ENCODE measurements at regions not wholly inside any gene's neighbourhood (a gene's known extent, or its start where the extent isn't known, plus 50 kb on each side); places are given as distances from the start of the nearest gene placed in this dataset.

DNA sequence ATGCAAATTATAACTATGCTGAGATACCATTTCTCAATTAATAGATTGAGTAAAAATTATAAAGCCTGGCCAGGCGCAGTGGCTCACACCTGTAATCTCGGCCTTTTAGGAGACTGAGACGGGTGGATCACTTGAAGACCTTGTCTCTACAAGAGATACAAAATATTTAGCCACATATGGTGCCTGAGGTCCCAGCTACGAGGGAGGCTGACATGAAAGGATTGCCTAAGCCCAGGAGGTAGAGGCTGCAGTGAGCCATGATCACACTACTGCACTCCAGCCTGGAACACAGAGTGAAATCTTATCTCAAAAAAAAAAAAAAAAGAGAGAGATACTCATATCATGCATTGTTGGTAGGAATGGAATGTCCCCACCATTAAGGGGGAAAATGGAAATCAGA, 142.4 kb downstream of the RCN1 start:
- TF ChIP-seq, protein P1, sequence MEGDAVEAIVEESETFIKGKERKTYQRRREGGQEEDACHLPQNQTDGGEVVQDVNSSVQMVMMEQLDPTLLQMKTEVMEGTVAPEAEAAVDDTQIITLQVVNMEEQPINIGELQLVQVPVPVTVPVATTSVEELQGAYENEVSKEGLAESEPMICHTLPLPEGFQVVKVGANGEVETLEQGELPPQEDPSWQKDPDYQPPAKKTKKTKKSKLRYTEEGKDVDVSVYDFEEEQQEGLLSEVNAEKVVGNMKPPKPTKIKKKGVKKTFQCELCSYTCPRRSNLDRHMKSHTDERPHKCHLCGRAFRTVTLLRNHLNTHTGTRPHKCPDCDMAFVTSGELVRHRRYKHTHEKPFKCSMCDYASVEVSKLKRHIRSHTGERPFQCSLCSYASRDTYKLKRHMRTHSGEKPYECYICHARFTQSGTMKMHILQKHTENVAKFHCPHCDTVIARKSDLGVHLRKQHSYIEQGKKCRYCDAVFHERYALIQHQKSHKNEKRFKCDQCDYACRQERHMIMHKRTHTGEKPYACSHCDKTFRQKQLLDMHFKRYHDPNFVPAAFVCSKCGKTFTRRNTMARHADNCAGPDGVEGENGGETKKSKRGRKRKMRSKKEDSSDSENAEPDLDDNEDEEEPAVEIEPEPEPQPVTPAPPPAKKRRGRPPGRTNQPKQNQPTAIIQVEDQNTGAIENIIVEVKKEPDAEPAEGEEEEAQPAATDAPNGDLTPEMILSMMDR (IDR thresholded peaks at IDR 0.05): no peak
- TF ChIP-seq POLR2A (IDR thresholded peaks at IDR 0.05): no peak
- TF ChIP-seq POLR2AphosphoS5 (IDR thresholded peaks at IDR 0.05; ENCODE audit: insufficient read depth in 1 of 2, low read depth in 1 of 2): no peak
- Histone ChIP-seq H3K4me1 (no peaks in the 10 kb centered on the region), H3K27ac (no peak overlapping the region), H3K36me3 (no peaks in the 10 kb centered on the region), H3K9me3 (no peaks in the 10 kb centered on the region), H3K27me3 (no peaks in the 10 kb centered on the region), H3K4me3 (no peak overlapping the region)
- intact Hi-C loops (cut with DNase I): no loop called here
- no peak for DNase-seq (ENCODE audit: extremely low spot score in 2 of 2)

- Histone ChIP-seq H3K4me1 (no peaks in the 10 kb centered on the region), H3K27me3 (no peaks in the 10 kb centered on the region), H3K9me3 (no peaks in the 10 kb centered on the region), H3K27ac (no peak overlapping the region), H3K4me3 (no peak overlapping the region), H3K36me3 (no peaks in the 10 kb centered on the region)
- intact Hi-C loops (cut with DNase I): no loop called here
- no peak for DNase-seq (ENCODE audit: extremely low spot score in 2 of 2)
- TF ChIP-seq, protein P1 (IDR thresholded peaks at IDR 0.05): no peak
- TF ChIP-seq POLR2A (IDR thresholded peaks at IDR 0.05): no peak
- no peak for TF ChIP-seq POLR2AphosphoS5 (IDR thresholded peaks at IDR 0.05; ENCODE audit: insufficient read depth in 1 of 2, low read depth in 1 of 2)
Measured at GRCh38 chr11:32233928-32234327, 143.1 kb downstream of the RCN1 start.

GRCh38 chr11:32244453-32244852, 153.6 kb downstream of the RCN1 start:
- Histone ChIP-seq H3K27me3 (no peaks in the 10 kb centered on the region), H3K27ac (no peak overlapping the region), H3K4me1 (no peaks in the 10 kb centered on the region), H3K4me3 (no peak overlapping the region), H3K36me3 (no peaks in the 10 kb centered on the region), H3K9me3 (no peaks in the 10 kb centered on the region)
- DNase-seq (ENCODE audit: extremely low spot score in 2 of 2): no peak
- TF ChIP-seq POLR2A (IDR thresholded peaks at IDR 0.05) (no peak), POLR2AphosphoS5 (IDR thresholded peaks at IDR 0.05; ENCODE audit: insufficient read depth in 1 of 2, low read depth in 1 of 2) (no peak)
- TF ChIP-seq, protein P1 (IDR thresholded peaks at IDR 0.05): no peak
- intact Hi-C loops (cut with DNase I): no loop called here

- no peak overlapping the region for H3K27ac ChIP-seq
- no peak for DNase-seq (ENCODE audit: extremely low spot score in 2 of 2)
- no peaks in the 10 kb centered on the region for H3K4me1 ChIP-seq
- no peaks in the 10 kb centered on the region for H3K36me3 ChIP-seq
- no peak for TF ChIP-seq POLR2A (IDR thresholded peaks at IDR 0.05)
- TF ChIP-seq, protein P1 (IDR thresholded peaks at IDR 0.05): no peak
- no peak for TF ChIP-seq POLR2AphosphoS5 (IDR thresholded peaks at IDR 0.05; ENCODE audit: insufficient read depth in 1 of 2, low read depth in 1 of 2)
- no peak overlapping the region for H3K4me3 ChIP-seq
- intact Hi-C loops (cut with DNase I): no loop called here
- H3K9me3 ChIP-seq: no peaks in the 10 kb centered on the region
- no peaks in the 10 kb centered on the region for H3K27me3 ChIP-seq
Measured at GRCh38 chr11:32253706-32254105, 162.8 kb downstream of the RCN1 start.

DNA sequence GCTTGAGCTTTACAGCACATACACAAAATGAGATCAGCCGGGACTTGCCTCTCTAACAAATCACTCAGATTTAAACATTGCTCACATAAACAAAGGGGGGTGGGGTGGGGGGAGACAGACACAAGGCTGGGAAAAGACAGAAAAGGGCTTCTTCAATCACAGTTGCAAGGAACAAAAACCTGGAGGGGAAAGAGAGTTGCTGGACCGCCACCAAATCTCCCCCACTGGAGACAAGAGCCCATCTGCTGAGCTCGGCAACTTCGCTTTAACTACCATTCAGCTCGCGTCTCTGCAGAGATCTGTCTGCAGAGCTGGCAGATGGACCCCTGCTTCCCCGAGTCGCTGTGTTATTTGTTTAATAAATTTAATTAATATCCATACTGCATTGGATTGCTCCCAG, 165.0 kb downstream of the RCN1 start:
- Histone ChIP-seq H3K27me3 (no peaks in the 10 kb centered on the region), H3K9me3 (no peaks in the 10 kb centered on the region), H3K4me3 (no peak overlapping the region), H3K27ac (no peak overlapping the region), H3K36me3 (no peaks in the 10 kb centered on the region), H3K4me1 (no peaks in the 10 kb centered on the region)
- TF ChIP-seq POLR2A (IDR thresholded peaks at IDR 0.05) (no peak), POLR2AphosphoS5 (IDR thresholded peaks at IDR 0.05; ENCODE audit: insufficient read depth in 1 of 2, low read depth in 1 of 2) (no peak)
- TF ChIP-seq, protein P1 (IDR thresholded peaks at IDR 0.05): no peak
- intact Hi-C loops (cut with DNase I): no loop called here
- DNase-seq (ENCODE audit: extremely low spot score in 2 of 2): no peak
